ENCODE measurements at regions not wholly inside any gene's neighbourhood (a gene's known extent, or its start where the extent isn't known, plus 50 kb on each side); places are given as distances from the start of the nearest gene placed in this dataset.

DNA sequence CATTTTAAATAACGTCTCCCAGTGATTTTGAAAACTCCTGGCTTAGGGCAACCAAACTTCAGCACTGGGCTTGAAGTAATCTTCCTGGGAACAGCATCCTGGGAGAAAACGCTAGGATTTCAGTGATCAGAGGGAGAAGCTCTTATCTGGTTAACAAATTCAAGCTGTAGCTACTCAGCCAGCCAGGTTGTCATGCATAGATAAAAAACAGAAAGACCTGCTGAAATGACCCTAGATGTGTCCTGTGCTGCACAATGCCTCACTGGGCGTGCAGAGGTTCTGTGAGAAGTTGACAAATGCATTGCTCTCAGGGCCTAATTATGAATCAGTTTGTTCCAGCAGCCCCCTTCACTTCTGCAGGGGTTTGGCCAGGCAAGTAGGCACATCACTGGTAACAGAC is 68.9 kb upstream of the CHCHD3 start:
- H2AFZ ChIP-seq (ENCODE audit: insufficient read depth, low read depth, low read length, poor library complexity, severe bottlenecking) = no peak overlapping the region
- H3K4me3 ChIP-seq (replicated peaks in 1 of 3; ENCODE audit: low read depth in 2 of 3, low read length in 3 of 3) = no peak overlapping the region
- H3K9ac ChIP-seq (ENCODE audit: insufficient read depth, low read length, poor library complexity, severe bottlenecking) = no peak overlapping the region
- H3K36me3 ChIP-seq (replicated peaks in 1 of 2; ENCODE audit: control insufficient read depth in 1 of 2, insufficient read depth in 2 of 2, low read length in 2 of 2) = no peaks in the 10 kb centered on the region
- no peaks in the 10 kb centered on the region for H3K9me3 ChIP-seq (replicated peaks in 1 of 2; ENCODE audit: control insufficient read depth in 1 of 2, insufficient read depth in 1 of 2, low read length in 2 of 2)
- Mint-ChIP-seq H3K36me3 (no peaks in the 10 kb centered on the region), H3K9me3 (peaks cover 0 to 9% (median 0%) of the 10 kb centered on the region in 7 donors), H3K27me3 (ENCODE audit: low read depth in 3 of 3) (peaks cover 2 to 5% (median 3%) of the 10 kb centered on the region in 3 donors), H3K4me1 (no peaks in the 10 kb centered on the region), H3K4me3 (no peak overlapping the region), H3K27ac (no peak overlapping the region)
- no peaks in the 10 kb centered on the region for H3K27me3 ChIP-seq (ENCODE audit: control insufficient read depth in 2 of 2, insufficient read depth in 2 of 2, low read length in 2 of 2)
- H3K79me2 ChIP-seq (ENCODE audit: insufficient read depth, low read length) = no peaks in the 10 kb centered on the region
- no peak overlapping the region for H3K4me2 ChIP-seq (replicated peaks; ENCODE audit: extremely low read depth, low read length, poor library complexity, severe bottlenecking)
- intact Hi-C loops (cut with micrococcal nuclease) = no loop called here
- WGBS (ENCODE audit: insufficient coverage) = 94% methylated on average over 2 of the region's 3 CpGs
- H4K20me1 ChIP-seq (ENCODE audit: insufficient read depth, low read length) = no peaks in the 10 kb centered on the region
- no peaks in the 10 kb centered on the region for H3K4me1 ChIP-seq (ENCODE audit: control insufficient read depth in 1 of 2, insufficient read depth in 2 of 2, low read length in 2 of 2)
- no peak overlapping the region for H3K27ac ChIP-seq (ENCODE audit: low read depth in 1 of 2, low read length in 2 of 2)
- no peak for DNase-seq
- TF ChIP-seq, protein P1, sequence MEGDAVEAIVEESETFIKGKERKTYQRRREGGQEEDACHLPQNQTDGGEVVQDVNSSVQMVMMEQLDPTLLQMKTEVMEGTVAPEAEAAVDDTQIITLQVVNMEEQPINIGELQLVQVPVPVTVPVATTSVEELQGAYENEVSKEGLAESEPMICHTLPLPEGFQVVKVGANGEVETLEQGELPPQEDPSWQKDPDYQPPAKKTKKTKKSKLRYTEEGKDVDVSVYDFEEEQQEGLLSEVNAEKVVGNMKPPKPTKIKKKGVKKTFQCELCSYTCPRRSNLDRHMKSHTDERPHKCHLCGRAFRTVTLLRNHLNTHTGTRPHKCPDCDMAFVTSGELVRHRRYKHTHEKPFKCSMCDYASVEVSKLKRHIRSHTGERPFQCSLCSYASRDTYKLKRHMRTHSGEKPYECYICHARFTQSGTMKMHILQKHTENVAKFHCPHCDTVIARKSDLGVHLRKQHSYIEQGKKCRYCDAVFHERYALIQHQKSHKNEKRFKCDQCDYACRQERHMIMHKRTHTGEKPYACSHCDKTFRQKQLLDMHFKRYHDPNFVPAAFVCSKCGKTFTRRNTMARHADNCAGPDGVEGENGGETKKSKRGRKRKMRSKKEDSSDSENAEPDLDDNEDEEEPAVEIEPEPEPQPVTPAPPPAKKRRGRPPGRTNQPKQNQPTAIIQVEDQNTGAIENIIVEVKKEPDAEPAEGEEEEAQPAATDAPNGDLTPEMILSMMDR (IDR thresholded peaks at IDR 0.05) = no peak

GRCh38 chr7:133152875-133153274 is 71.0 kb upstream of the CHCHD3 start:
- no peaks in the 10 kb centered on the region for H3K9me3 ChIP-seq (replicated peaks in 1 of 2; ENCODE audit: control insufficient read depth in 1 of 2, insufficient read depth in 1 of 2, low read length in 2 of 2)
- WGBS (ENCODE audit: insufficient coverage) = no CpG with 5 or more reads among the region's 1 CpG
- no peak for DNase-seq
- Mint-ChIP-seq H3K9me3 (peaks cover 0 to 6% (median 0%) of the 10 kb centered on the region in 7 donors), H3K4me3 (no peak overlapping the region), H3K27ac (no peak overlapping the region), H3K36me3 (no peaks in the 10 kb centered on the region), H3K4me1 (no peaks in the 10 kb centered on the region), H3K27me3 (ENCODE audit: low read depth in 3 of 3) (peaks cover 0 to 3% (median 3%) of the 10 kb centered on the region in 3 donors)
- no peak overlapping the region for H3K4me3 ChIP-seq (replicated peaks in 1 of 3; ENCODE audit: low read depth in 2 of 3, low read length in 3 of 3)
- H3K4me2 ChIP-seq (replicated peaks; ENCODE audit: extremely low read depth, low read length, poor library complexity, severe bottlenecking) = no peak overlapping the region
- no peak overlapping the region for H3K27ac ChIP-seq (ENCODE audit: low read depth in 1 of 2, low read length in 2 of 2)
- no peaks in the 10 kb centered on the region for H3K79me2 ChIP-seq (ENCODE audit: insufficient read depth, low read length)
- no peak overlapping the region for H2AFZ ChIP-seq (ENCODE audit: insufficient read depth, low read depth, low read length, poor library complexity, severe bottlenecking)
- TF ChIP-seq, protein P1 (IDR thresholded peaks at IDR 0.05) = no peak
- H3K9ac ChIP-seq (ENCODE audit: insufficient read depth, low read length, poor library complexity, severe bottlenecking) = no peak overlapping the region
- H3K4me1 ChIP-seq (ENCODE audit: control insufficient read depth in 1 of 2, insufficient read depth in 2 of 2, low read length in 2 of 2) = no peaks in the 10 kb centered on the region
- no peaks in the 10 kb centered on the region for H4K20me1 ChIP-seq (ENCODE audit: insufficient read depth, low read length)
- no peaks in the 10 kb centered on the region for H3K36me3 ChIP-seq (replicated peaks in 1 of 2; ENCODE audit: control insufficient read depth in 1 of 2, insufficient read depth in 2 of 2, low read length in 2 of 2)
- H3K27me3 ChIP-seq (ENCODE audit: control insufficient read depth in 2 of 2, insufficient read depth in 2 of 2, low read length in 2 of 2) = no peaks in the 10 kb centered on the region
- intact Hi-C loops (cut with micrococcal nuclease) = no loop called here
